PC-9 (cell line): ENCODE measurements at regions not wholly inside any gene's neighbourhood (a gene's known extent, or its start where the extent isn't known, plus 50 kb on each side); places are given as distances from the start of the nearest gene placed in this dataset.

Source experiments
- BruUV-seq: library from RNA; stranded (reverse); fragments of 400-500 nt; replicated peaks from 2 replicates; lab custom pipeline; 2021; lab: Mats Ljungman, UMichigan
- CTCF ChIA-PET: fragments of 300-600 bp; sonication (Branson Sonifier 250); formaldehyde crosslinking; loops from one replicate; lab custom pipeline; 2022; ENCODE audit warnings: antibody characterized with exemption; lab: Charles Lee
- POLR2A ChIA-PET: fragments of 300-600 bp; sonication (Branson Sonifier 250); formaldehyde crosslinking; loops from one replicate; lab custom pipeline; 2022; ENCODE audit warnings: antibody characterized with exemption; ENCODE audit not compliant: unreplicated experiment; lab: Charles Lee
- DNase-seq, 2 experiments: peaks; one replicate each; pipeline versions ENCODE4 v3.0.0 to v3.0.0-alpha.2; 2015 to 2022; ENCODE audit warnings: mixed read lengths in 1 of 2
- H2AFZ ChIP-seq: fragments of 200-600 bp; sonication (generic); 2 replicates; pipeline ENCODE4 v1.8.1; 2017; ENCODE audit warnings: antibody characterized with exemption
- H3F3A ChIP-seq: fragments of 200-600 bp; sonication (generic); 2 replicates; pipeline ENCODE4 v1.8.1; 2017; ENCODE audit warnings: antibody characterized with exemption, mild to moderate bottlenecking, low read depth; ENCODE audit not compliant: insufficient read depth
- H3K27ac ChIP-seq: fragments of 200-600 bp; sonication (generic); 2 replicates; pipeline ENCODE4 v1.6.1; 2016; ENCODE audit warnings: mixed run types
- H3K27me3 ChIP-seq: fragments of 200-600 bp; sonication (generic); 2 replicates; pipeline ENCODE4 v1.6.1; 2016; ENCODE audit warnings: low read depth, mixed run types; ENCODE audit not compliant: insufficient read depth
- H3K36me3 ChIP-seq: fragments of 200-600 bp; sonication (generic); 2 replicates; pipeline ENCODE4 v1.6.1; 2016; ENCODE audit warnings: low read depth, mixed run types
- H3K4me1 ChIP-seq: fragments of 200-600 bp; sonication (generic); replicated peaks from 2 replicates; pipeline ENCODE4 v1.6.1; 2016; ENCODE audit warnings: mixed run types; ENCODE audit not compliant: insufficient read depth
- H3K4me2 ChIP-seq: fragments of 200-600 bp; sonication (generic); 2 replicates; pipeline ENCODE4 v1.6.1; 2017; ENCODE audit warnings: mixed run types
- H3K4me3 ChIP-seq: fragments of 200-600 bp; sonication (generic); 2 replicates; pipeline ENCODE4 v1.6.1; 2016; ENCODE audit warnings: mixed run types
- H3K79me2 ChIP-seq: fragments of 200-600 bp; sonication (generic); 2 replicates; pipeline ENCODE4 v1.6.1; 2017; ENCODE audit warnings: low read depth, mixed run types
- H3K9me2 ChIP-seq: fragments of 200-600 bp; sonication (generic); 2 replicates; pipeline ENCODE4 v1.8.1; 2017; ENCODE audit warnings: mild to moderate bottlenecking; ENCODE audit not compliant: insufficient read depth
- H3K9me3 ChIP-seq: fragments of 200-600 bp; sonication (generic); 2 replicates; pipeline ENCODE4 v1.8.1; 2016; ENCODE audit warnings: low read depth; ENCODE audit not compliant: insufficient read depth
- H4K20me1 ChIP-seq: fragments of 200-600 bp; sonication (generic); 2 replicates; pipeline ENCODE4 v1.8.1; 2017; ENCODE audit not compliant: insufficient read depth
- EZH2 ChIP-seq: fragments of 200-600 bp; sonication (generic); IDR thresholded peaks from 2 replicates; pipeline ENCODE4 v1.8.0; 2017; ENCODE audit warnings: antibody characterized with exemption, low read depth
- intact Hi-C: fragments of 100-400 bp; cut with micrococcal nuclease; formaldehyde crosslinking; loops from one replicate; pipeline ENCODE4 v1.10.0; 2022; ENCODE audit not compliant: unreplicated experiment
- TF ChIP-seq, protein P1 (sequence below): fragments of 200-600 bp; sonication (generic); conservative IDR thresholded peaks from 2 replicates; pipeline ENCODE4 v1.6.1; 2017; ENCODE audit warnings: mixed run types, antibody characterized with exemption, mild to moderate bottlenecking, moderate library complexity

DNA sequence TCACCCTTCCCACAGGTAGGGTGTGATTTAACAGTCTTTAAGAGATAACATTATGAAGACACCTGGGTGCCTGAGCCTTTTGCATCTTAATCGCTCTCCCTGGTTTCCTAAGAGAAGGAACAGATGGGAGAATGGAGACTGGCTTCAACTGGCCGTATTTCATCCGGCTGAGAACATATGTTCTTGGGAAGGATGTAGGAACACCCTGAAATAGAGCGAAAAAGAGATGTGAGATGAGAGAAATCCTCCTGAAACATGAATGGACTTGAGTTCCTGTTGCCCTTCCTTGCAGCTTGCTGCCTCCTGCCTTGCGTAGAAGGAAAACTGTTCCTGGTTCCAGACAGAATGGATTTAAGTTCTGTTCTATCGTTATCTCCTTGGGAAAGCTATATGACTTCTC, 385.4 kb upstream of the RBFOX1 start:
- H3K27ac ChIP-seq, result no peak overlapping the region
- no peak overlapping the region for H3K4me3 ChIP-seq
- no peaks in the 10 kb centered on the region for H3K36me3 ChIP-seq
- no peaks in the 10 kb centered on the region for H3F3A ChIP-seq
- BruUV-seq, result no TSS peak
- no peaks in the 10 kb centered on the region for H3K4me1 ChIP-seq
- H3K79me2 ChIP-seq, result no peaks in the 10 kb centered on the region
- no peak for DNase-seq
- no peaks in the 10 kb centered on the region for H3K9me2 ChIP-seq
- POLR2A ChIA-PET, result no interaction called here
- no peaks in the 10 kb centered on the region for H3K27me3 ChIP-seq
- no peaks in the 10 kb centered on the region for H3K9me3 ChIP-seq
- intact Hi-C loops, result no loop called here
- no peaks in the 10 kb centered on the region for H4K20me1 ChIP-seq
- no peak overlapping the region for H3K4me2 ChIP-seq
- CTCF ChIA-PET, result no interaction called here
- TF ChIP-seq EZH2, result no peak
- TF ChIP-seq, protein P1, sequence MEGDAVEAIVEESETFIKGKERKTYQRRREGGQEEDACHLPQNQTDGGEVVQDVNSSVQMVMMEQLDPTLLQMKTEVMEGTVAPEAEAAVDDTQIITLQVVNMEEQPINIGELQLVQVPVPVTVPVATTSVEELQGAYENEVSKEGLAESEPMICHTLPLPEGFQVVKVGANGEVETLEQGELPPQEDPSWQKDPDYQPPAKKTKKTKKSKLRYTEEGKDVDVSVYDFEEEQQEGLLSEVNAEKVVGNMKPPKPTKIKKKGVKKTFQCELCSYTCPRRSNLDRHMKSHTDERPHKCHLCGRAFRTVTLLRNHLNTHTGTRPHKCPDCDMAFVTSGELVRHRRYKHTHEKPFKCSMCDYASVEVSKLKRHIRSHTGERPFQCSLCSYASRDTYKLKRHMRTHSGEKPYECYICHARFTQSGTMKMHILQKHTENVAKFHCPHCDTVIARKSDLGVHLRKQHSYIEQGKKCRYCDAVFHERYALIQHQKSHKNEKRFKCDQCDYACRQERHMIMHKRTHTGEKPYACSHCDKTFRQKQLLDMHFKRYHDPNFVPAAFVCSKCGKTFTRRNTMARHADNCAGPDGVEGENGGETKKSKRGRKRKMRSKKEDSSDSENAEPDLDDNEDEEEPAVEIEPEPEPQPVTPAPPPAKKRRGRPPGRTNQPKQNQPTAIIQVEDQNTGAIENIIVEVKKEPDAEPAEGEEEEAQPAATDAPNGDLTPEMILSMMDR, result no peak
- no peak overlapping the region for H2AFZ ChIP-seq

DNA sequence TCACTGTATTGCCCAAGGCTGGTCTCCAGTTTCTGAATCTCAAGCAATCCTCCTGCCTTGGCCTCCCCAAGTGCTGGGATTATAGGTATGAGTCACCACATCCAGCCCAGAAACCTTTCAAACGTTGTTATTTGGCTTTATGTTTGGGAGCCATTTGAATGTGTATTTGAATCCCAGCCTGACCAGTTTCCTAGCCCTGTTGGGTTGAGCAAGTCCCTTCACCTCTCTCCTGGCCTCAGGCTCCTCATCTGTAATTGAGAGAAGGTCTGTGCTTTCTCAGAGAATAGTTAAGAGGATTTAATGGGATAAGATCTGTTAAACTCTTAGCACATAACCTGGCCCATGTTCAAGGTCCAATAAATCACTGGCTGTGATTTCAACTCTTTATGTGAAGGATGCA, 385.8 kb upstream of the RBFOX1 start:
- no peaks in the 10 kb centered on the region for H3K27me3 ChIP-seq
- H3F3A ChIP-seq, result no peaks in the 10 kb centered on the region
- DNase-seq, result no peak
- BruUV-seq, result no TSS peak
- H3K27ac ChIP-seq, result no peak overlapping the region
- no peaks in the 10 kb centered on the region for H3K79me2 ChIP-seq
- POLR2A ChIA-PET, result no interaction called here
- H3K4me2 ChIP-seq, result no peak overlapping the region
- CTCF ChIA-PET, result no interaction called here
- H3K9me3 ChIP-seq, result no peaks in the 10 kb centered on the region
- H3K36me3 ChIP-seq, result no peaks in the 10 kb centered on the region
- no peak for TF ChIP-seq EZH2
- TF ChIP-seq, protein P1, result no peak
- H3K9me2 ChIP-seq, result no peaks in the 10 kb centered on the region
- H3K4me3 ChIP-seq, result no peak overlapping the region
- H2AFZ ChIP-seq, result no peak overlapping the region
- no peaks in the 10 kb centered on the region for H4K20me1 ChIP-seq
- intact Hi-C loops, result no loop called here
- no peaks in the 10 kb centered on the region for H3K4me1 ChIP-seq

DNA sequence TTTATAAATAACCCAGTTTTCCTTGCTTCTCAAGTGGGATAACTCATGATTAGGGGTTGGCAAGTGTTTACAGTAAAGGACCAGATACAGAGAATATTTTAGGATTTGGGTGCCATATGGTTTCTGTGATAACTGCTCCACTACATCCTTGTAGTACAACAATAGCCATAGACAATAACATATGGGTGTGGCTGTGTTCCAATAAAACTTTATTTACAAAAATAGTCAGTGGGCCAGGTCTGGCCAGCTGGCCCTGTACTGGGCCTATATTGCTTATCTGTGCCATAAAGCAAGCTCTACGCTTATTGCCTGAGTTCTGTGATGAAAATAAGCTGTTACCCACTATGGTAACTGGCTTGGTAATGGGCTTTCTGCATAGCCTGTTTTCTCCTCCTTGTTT, 386.5 kb upstream of the RBFOX1 start:
- CTCF ChIA-PET, result no interaction called here
- Histone ChIP-seq H3K36me3 (no peaks in the 10 kb centered on the region), H3K4me2 (no peak overlapping the region), H3K4me3 (no peak overlapping the region), H4K20me1 (no peaks in the 10 kb centered on the region), H3F3A (no peaks in the 10 kb centered on the region), H3K4me1 (no peaks in the 10 kb centered on the region), H3K9me3 (no peaks in the 10 kb centered on the region), H3K27ac (no peak overlapping the region), H3K9me2 (no peaks in the 10 kb centered on the region), H3K79me2 (no peaks in the 10 kb centered on the region), H2AFZ (no peak overlapping the region), H3K27me3 (no peaks in the 10 kb centered on the region)
- no TSS peak for BruUV-seq
- TF ChIP-seq EZH2, result no peak
- TF ChIP-seq, protein P1, result no peak
- no peak for DNase-seq
- POLR2A ChIA-PET, result no interaction called here
- intact Hi-C loops, result no loop called here
